Astrocyte of the spinal cord (primary cell): ENCODE measurements at regions not wholly inside any gene's neighbourhood (a gene's known extent, or its start where the extent isn't known, plus 50 kb on each side); places are given as distances from the start of the nearest gene placed in this dataset.
"Not testable (repeated sequence)": the region's sequence is repeated elsewhere in the genome, so short reads cannot be mapped to it uniquely, and the experiment has no call there.

Source experiments
- DNase-seq: peaks from one replicate; pipeline ENCODE4 v3.0.0; 2011; ENCODE audit warnings: low read depth, low spot score
- H3K4me3 ChIP-seq: 2 replicates; pipeline ENCODE4 v1.5.1; 2011; ENCODE audit warnings: low read depth, mild to moderate bottlenecking, low read length, moderate library complexity
- in situ Hi-C: cut with HindIII; loops from 2 replicates; pipeline ENCODE4 v1.10.0; 2017; ENCODE audit warnings: low sequenced_read_pairs
- TF ChIP-seq, protein P1 (sequence below): IDR thresholded peaks from 2 replicates; pipeline ENCODE4 v1.5.1; 2012; ENCODE audit warnings: low read depth, mild to moderate bottlenecking, low read length, inconsistent platforms

DNA sequence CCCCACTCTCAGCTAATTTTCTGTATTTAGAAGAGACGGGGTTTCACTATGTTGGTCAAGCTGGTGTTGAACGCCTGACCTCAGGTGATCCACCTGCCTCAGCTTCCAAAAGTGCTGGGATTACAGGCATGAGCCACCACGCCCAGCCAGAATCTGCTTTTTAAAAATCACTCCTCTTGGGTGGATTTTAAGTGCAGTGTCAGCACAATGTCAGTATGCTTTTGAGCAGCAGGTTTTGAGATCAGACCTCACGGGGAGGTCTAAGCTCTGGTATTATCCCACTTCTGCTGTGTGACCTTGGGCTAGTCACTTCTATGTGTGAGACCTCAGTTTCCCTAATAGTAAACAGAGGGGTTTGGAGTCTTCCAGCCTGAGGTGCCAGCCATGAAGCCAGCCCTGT is 51.8 kb upstream of the GSC start:
- DNase-seq: no peak
- no peak overlapping the region for H3K4me3 ChIP-seq
- TF ChIP-seq, protein P1, sequence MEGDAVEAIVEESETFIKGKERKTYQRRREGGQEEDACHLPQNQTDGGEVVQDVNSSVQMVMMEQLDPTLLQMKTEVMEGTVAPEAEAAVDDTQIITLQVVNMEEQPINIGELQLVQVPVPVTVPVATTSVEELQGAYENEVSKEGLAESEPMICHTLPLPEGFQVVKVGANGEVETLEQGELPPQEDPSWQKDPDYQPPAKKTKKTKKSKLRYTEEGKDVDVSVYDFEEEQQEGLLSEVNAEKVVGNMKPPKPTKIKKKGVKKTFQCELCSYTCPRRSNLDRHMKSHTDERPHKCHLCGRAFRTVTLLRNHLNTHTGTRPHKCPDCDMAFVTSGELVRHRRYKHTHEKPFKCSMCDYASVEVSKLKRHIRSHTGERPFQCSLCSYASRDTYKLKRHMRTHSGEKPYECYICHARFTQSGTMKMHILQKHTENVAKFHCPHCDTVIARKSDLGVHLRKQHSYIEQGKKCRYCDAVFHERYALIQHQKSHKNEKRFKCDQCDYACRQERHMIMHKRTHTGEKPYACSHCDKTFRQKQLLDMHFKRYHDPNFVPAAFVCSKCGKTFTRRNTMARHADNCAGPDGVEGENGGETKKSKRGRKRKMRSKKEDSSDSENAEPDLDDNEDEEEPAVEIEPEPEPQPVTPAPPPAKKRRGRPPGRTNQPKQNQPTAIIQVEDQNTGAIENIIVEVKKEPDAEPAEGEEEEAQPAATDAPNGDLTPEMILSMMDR: no peak
- in situ Hi-C loops: no loop called here

DNA sequence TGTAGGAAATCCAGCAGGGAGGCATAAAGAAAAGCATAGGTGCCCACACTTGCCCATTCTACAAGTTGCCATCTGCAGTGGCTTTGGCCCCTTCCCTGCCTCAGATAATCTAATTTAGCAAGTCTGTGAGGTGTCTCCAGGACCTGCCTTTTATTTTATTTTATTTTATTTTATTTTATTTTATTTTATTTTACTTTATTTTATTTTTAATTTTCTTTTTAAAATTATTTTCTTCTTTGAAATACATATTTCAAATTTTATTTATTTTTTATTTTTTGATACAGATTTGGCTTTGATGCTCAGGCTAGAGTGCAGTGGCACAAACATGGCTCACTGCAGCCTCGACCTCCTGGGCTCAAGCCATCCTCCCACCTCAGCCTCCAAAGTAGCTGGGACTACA is 51.0 kb upstream of the GSC start:
- H3K4me3 ChIP-seq, in situ Hi-C loops, DNase-seq: not testable (repeated sequence)
